HG03064 (cell line): ENCODE measurements at regions not wholly inside any gene's neighbourhood (a gene's known extent, or its start where the extent isn't known, plus 50 kb on each side); places are given as distances from the start of the nearest gene placed in this dataset.

Experiments used
- ATAC-seq: cut with Tn5 transposase; IDR thresholded peaks from one replicate; pipeline ENCODE4 v1.9.1; 2021; ENCODE audit warnings: low read depth; ENCODE audit not compliant: unreplicated experiment

DNA sequence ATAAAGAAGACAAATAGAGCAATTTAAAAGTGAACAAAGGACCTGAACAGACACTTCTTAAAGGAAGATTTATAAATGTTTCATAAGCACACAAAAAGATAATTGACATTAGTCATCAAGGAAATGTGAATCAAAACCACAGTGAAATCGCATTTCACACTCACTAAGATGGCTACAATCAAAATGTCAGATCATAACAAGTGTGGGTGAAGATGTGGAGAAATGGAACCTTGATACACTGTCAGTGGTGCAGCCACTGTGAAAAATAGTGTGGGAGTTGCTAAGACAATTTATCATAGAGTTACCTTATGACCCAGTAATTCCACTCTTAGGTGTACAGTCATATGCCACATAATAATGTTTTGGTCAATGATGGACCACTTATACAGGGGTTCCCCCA is 54.5 kb upstream of the HTR4 start:
- no peak for ATAC-seq

DNA sequence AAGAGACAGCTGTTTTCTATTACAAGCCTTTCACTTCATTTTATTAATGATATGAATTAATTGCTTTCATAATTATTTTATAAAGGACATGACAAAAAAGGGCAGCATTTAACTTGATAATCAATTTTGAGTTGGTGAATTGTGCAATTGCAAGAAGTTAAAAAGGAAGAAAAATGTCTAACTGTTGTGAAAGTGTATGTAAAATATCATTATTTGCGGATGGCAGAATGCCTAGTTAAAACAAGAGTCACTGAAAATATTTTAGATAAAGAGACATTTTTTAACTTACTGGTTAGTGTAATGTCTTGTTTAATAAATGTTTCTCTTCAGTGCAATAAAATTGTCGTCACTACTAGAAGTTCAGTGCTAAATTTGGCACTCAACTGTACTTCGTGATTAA is 57.6 kb upstream of the HTR4 start:
- no peak for ATAC-seq

DNA sequence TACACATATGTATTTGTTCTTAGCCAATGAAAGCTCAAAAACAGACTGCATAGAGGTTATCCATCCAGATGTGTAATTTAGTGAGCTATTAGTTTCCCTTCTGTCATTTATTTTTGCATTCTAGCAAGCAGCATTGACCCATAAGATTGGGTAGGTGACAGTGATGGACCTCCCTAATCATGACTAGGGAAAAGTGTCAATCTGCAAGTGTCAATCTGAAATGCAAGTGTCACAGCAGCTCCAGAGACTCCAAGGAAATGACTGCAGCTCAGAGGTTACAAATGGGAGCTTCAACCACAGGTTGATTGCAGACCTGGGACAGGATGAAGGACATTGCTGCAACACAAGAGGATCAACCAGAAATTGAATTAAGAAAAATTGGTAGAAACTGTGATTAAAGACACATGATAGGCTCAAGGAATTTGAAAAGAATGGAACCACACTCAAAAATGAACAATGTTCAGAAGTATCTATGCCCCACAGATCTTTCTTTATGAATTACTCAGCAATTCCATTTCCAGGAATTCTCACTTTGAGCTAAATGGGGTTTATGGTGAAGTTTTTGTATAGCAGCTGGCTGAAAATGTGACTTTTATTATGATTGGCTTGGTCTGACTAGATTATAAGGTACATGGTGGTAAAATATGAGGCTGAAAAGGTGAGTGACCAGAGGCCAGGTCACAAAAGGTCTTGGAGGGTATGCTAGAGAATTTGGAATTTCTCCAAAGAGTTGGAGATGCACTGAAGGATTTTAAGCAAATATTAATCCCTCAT is 59.6 kb upstream of the HTR4 start:
- ATAC-seq, result no peak

DNA sequence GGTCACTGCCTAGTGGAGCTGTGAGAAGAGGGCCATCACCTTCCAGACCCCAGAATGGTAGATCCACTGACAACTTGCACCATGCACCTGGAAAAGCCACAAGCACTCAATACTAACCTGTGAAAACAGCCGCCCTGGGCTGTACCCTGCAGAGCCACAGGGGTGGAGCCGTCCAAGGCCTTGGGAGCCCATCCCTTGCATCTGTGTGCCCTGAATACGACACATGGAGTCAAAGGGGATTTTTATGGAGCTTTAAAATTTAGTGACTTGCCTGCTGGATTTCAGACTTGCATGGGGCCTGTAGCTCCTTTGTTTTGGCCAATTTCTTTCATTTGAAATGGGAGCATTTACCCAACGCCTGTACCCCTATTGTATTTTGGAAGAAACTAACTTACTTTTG is 62.4 kb upstream of the HTR4 start:
- ATAC-seq, result no peak

DNA sequence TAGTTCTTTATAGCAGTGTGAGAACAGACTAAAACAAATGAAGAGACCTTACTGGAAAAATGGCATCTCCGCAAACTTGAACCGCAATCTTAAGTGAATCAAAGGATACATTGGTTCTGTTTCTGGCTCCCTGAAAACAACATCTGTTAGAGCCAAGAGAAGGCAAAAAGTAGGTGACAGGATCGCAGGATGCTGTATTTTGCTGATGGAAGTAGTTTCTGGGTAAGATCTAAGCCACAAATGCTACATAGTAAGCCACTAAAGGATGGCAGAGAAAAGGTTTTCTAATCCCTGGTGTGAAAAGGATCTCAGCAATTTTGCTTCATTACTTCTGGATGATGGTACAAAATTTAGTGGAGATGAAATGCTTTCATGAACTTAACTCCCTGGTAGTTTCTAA is 63.3 kb upstream of the HTR4 start:
- no peak for ATAC-seq

DNA sequence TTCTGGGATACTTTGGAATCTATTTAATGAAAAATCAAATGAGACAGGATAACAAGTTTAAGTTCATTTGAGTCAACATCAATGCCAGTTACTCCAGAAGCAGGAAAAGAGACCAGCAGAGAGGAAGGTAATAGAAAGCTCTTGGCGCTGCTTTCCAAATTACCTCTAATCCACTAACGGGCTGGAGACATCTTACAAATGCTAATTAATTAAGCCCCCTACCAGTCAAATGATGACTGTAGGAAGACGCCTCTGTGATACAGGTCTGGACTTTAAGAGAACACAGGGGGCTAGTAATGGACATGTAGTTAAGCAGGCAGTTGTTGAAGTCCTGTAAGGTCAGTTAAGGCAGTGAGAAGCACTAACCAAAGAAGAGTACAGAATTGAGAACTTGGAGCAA is 65.3 kb upstream of the HTR4 start:
- no peak for ATAC-seq

DNA sequence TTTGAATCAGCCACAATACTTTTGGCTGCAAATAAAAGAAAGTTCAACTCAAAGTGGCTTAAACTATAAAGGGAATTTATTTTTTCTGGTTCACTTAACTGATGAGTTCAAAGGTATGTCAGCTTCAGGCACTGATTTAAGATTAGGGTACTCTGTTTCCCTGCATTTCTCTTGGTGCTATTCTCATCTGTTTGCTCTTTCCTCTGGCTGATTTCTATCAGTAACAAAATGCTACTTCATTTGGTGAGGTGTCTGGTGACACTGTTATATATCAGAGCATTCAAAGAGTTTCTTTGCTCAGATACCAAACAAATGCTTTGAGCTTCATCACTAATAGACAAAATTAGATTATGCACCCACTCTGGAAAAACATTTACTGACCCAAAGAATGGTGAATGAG is 65.9 kb upstream of the HTR4 start:
- no peak for ATAC-seq

DNA sequence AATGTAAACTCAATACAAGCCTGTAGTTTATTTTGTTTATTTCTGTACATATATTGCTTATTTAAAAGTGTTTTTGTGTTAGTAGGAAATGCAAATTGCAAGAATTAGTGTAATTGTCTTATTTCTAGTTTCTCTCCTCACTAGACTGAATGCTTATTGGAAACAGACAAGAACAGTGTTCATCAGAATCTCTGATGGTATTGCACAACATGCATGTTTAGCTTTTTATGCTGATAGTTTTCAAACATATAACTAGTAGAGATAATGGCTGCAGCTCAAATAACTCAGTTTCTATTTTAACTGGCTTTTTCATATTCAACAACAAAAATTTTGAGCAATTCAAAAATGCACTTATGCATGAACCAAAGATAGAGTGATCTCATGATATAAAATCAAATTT is 68.8 kb upstream of the HTR4 start:
- no peak for ATAC-seq

DNA sequence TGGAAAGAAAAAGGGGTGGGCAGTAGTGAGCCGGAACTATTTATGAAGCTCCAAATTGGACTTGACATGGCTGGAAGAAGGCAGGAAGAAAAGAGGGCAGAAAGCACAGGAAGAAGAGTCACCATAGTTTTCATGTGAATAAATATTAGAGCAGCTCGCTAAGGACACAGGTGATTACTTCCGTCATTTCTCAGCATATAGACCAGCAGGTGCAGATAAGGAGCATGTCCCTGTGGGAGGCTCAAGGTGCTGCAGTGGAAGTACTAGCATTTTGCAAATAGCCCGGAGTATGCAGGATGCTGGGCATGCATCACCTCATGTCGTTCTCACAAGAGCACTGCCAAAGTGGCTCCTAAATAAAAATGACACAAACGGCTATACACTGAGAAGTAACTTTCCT is 71.3 kb upstream of the HTR4 start:
- no peak for ATAC-seq

DNA sequence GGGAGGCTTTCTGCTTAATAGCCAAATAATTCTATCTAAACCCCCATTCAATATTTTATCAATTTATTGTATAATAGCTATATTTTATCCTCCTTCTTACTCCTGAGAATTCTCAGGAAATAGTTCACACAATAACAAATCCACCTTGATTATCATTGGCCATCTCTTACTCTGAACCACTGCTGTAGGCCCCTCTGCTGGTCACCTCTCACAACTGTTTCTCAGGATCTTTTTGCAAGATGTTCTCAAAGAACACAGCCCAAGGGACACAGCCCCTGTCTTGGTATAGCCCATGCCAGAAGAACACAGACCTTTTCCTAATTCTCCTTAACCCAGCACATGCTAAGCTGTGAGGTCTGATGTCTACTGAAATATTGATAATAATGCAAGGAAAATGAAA is 74.9 kb upstream of the HTR4 start:
- no peak for ATAC-seq

DNA sequence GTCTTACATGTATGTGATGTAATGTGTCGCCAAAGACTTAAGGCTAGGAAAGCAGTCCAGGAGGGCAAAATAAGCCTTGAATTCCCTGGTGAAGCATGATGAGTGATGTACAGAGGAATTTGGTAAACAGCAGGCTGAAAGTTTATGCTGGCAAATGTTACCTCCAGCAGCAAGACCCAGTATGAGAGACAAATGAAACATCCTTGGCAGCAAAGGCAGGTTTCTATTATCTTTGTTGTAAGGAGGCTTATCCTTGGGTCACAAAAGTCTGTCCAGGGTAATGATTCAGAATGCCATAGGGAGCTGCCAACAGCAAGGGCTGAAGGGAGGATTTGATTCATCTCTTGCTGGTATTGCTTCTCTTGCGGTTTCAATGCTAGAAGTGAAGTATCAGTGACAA is 75.9 kb upstream of the HTR4 start:
- ATAC-seq, result no peak

DNA sequence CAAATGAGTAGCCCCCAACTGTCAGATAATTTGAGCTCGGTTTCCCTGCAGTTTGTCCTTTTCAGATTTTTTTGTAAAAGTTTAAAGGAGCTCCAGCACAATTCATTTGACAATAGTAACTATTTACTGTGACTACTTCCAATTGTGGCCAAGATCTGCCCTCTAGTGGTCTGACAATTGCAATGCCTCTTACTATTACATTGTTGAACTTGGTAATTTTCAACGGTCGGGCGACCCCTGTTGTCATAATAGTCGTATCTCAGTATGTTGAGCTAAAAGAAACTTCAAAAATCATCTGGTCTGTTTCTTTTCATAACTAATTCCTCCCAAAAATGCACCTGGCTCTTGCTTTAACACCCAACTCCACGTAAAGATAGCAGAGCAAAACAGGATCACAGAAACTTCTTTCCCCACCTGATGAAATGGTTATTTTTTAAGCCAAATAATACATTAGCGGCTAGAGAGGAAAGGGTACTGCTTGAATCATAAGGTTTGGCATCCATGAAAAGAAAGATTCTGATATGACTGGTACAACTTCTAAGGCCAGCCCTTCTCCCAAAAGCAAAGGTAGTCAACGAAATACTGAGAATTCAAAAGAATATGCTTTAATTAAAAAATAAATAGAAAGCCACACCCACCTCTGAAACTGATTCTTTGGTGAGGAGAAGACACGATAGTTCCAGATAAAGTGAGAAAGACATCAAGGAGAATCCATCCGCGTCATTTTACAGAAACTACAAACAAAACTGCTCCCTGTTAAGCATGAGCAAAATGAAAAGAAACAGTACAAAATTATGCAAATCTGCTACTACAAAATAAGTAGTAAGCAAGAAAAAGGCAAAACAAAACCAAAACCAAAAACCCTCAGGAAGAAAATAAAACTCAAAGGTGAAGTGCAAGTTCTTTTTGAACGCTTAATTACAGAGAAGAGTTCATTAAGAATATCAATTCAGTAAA is 76.9 kb upstream of the HTR4 start:
- ATAC-seq, result peak; percentile 79

DNA sequence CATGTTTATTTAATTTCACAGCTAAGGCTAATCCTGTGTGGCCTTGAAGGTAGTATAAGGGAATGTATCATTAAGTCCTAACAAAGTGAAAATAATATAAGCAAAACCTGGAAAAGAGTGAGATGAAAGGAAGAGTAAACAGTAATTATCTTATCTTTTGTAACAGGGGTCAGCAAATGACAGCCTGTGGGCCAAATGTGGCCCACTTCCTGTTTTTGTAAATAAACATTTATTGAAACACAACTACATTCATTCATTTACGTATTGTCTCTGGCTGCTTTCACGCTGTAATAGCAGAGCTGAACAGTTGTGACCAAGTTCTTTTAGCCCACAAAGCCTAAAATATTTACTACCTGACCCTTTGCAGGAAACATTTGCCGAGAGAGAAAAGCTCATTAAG is 78.4 kb upstream of the HTR4 start:
- ATAC-seq, result no peak

DNA sequence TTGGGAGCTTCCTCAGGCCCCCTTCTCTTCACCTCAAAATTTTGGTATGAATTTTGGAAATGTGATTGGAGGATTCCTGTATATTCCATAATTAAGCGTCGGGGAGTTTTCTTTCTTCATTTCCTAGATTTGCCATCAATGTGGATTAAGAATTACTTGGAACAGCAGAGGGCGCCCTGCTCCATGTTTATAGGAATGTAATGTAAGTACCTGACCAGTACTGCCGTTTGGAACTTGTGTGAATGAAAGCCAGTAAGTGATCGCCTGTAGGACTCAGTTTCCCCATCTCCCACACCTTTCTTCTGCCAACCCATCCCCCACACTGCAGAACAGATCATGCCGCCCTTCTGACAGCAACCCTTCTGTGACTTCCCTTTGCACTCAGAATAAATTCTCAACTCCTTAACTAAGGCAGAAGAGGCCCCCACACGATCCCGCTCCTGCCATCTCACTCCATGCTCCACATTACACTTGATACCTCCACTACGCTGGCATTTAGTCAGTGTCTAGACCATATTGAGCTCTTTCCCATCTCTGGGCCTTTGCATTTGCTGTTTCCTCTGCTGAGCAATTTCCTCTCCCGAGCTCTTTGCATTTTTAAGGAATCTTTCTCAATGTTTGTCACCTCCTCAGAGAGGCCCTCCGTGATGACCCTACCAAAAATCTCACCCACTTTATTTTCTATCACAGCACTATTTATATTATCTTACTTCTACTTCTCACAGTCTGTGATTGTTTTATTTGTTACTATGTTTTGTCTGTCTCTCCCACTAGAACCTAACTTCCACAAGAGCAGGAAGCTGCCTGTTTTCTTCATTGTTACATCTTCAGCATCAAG is 79.5 kb upstream of the HTR4 start:
- no peak for ATAC-seq

DNA sequence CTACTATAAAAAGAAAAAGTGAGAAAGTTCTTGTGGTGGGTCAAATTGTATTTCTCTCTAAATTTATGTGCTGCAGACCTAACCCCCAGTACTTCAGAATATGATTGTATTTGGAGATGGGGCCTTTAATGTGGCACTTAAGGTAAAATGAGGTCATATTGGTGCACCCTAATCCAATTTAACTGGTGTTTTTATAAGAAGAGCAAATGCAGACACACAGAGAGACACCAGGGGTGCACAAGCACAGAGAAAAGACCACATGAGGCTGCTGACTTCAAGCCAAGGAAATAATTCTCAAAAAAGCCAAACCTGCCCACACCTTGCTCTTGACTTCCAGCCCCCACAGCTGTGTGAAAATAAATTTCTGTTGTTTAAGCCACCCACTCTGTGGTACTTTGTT is 80.2 kb upstream of the HTR4 start:
- ATAC-seq, result no peak

DNA sequence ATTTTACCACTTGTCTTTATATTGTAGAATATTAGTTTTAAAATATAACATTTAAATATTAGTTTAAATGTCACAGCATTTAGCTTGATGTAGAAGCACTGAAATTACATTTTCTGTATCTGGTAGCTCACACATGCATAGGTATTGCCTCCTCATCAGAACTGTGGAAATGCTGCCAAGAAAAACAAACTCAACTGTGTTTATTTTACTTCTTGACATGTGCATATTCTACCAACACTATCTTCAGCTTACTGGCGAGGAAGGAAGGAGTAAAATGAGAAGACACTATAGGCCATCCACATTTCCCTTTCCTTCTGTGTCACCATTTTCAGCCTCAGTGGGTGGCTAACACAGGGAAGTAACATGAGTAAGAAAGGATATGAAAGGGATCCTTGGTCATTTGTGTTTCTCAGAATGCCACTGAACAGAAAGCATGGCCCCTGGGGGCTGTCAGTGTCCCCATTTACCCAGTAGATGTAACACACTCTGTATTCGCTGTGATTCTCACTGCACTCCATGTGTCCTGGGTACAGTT is 81.0 kb upstream of the HTR4 start:
- no peak for ATAC-seq

DNA sequence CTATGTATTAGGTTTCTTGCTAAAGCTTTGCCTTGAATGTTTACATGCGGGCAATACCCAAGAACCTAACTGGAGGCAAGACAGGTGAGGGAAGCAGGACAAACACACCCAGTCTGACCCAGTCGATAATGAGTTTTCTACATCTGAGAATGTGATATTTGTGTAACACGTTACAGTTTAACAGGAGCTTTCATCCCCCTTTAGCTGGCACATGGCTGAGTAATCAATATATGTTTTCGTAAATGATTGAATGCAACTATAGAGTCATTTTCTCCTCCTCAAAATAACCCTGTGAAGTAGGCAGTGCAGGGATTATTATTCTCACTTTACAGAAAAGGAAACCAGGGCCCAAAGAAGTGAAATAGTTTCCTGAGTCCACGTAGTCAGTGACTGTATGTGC is 84.7 kb upstream of the HTR4 start:
- ATAC-seq, result no peak

DNA sequence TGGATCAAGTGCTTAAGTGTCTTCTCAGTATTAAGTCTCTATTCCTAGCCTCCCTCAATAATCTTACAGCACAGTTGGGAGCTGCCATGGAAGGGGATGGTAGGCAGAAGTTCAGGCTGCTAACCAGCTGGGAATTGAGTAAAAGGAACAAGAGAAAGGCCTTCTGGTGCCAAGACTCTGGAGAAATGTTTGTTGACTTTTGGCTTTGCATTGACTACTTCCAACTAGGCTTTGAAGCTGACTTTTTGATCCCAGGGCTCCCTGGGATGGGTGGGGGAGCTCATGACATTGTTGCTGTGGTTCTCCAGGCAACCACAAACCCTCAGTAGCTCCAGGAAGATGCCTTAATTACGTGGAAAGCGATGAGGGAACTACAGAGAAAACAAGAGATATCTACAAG is 85.2 kb upstream of the HTR4 start:
- no peak for ATAC-seq

DNA sequence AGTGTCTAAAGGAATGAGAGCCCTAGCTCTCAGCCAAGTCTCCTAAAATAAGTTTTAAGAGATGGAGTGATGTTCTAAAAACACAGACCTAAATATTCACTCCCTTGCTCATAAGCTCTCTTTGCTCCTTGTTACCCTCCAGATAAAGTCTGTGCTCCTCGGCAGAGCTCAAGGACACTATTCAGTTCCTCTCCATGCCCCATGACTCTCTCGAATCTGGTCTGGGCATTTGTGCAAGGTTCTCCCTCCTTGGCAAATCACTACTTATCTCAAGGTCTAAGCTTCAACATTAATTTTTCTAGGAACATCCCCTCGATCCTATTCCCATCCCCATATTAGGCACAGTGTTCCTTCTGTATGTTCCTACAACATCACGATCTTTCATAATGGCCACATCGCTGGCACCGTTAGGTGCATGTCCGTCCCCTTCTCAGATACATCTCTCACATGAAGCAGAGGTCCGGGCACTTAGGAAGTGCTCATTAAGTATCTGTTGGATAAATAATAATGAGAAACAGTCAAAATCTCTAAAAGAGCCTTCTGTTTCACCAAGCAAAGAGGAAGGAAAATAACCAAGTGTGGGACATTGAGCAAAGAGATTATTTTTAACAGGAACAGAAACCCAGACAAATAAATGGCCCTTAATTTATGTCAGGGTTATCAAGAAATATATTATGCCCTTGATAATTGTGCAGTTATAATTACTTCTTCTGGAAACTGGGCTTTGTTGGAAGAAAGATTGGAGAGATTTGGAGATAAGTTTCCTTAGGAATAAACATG is 85.9 kb upstream of the HTR4 start:
- ATAC-seq, result no peak
